ENCODE measurements at regions not wholly inside any gene's neighbourhood (a gene's known extent, or its start where the extent isn't known, plus 50 kb on each side); places are given as distances from the start of the nearest gene placed in this dataset.

GRCh38 chr3:168251371-168251770, 155.6 kb upstream of the GOLIM4 start:
- TF ChIP-seq, protein P1, sequence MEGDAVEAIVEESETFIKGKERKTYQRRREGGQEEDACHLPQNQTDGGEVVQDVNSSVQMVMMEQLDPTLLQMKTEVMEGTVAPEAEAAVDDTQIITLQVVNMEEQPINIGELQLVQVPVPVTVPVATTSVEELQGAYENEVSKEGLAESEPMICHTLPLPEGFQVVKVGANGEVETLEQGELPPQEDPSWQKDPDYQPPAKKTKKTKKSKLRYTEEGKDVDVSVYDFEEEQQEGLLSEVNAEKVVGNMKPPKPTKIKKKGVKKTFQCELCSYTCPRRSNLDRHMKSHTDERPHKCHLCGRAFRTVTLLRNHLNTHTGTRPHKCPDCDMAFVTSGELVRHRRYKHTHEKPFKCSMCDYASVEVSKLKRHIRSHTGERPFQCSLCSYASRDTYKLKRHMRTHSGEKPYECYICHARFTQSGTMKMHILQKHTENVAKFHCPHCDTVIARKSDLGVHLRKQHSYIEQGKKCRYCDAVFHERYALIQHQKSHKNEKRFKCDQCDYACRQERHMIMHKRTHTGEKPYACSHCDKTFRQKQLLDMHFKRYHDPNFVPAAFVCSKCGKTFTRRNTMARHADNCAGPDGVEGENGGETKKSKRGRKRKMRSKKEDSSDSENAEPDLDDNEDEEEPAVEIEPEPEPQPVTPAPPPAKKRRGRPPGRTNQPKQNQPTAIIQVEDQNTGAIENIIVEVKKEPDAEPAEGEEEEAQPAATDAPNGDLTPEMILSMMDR (IDR thresholded peaks at IDR 0.05; ENCODE audit: low read length), result no peak
- TF ChIP-seq EZH2 (optimal IDR thresholded peaks at IDR 0.05; ENCODE audit: low read depth, low read length) (no peak), EZH2phosphoT487 (IDR thresholded peaks at IDR 0.05; ENCODE audit: low read length) (no peak)

All from MM.1S (cell line).